ENCODE measurements at regions not wholly inside any gene's neighbourhood (a gene's known extent, or its start where the extent isn't known, plus 50 kb on each side); places are given as distances from the start of the nearest gene placed in this dataset.

DNA sequence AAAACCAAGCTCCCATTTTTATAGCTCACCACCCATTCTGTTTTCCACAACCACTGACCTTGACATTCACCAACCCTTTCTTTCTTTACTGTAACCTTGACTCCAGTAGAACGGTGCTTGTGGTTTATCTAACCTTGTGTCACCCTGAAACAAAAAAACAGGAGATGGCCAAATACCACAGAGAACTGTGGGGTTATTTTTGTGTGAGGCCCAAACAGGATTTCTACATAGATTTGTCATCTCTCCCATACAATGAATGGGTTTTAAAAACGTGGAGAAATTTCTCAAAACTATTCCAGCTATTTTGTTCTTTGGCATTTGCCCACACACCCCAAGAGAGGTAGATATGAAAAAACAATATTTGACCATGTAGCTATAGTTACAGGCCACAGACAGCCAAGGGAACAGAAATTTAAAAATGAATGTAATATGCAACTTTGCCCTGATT is 231.3 kb upstream of the TANK start:
- Histone ChIP-seq H3K4me3 (no peak overlapping the region), H3K36me3 (no peaks in the 10 kb centered on the region), H3K4me1 (no peaks in the 10 kb centered on the region), H3K27me3 (no peaks in the 10 kb centered on the region), H3K9me3 (no peaks in the 10 kb centered on the region), H3K27ac (no peak overlapping the region)
- no peak for DNase-seq
- 32 to 41% methylated on average over 2 of the region's 2 CpGs for WGBS, 2 donors
- TF ChIP-seq, protein P1, sequence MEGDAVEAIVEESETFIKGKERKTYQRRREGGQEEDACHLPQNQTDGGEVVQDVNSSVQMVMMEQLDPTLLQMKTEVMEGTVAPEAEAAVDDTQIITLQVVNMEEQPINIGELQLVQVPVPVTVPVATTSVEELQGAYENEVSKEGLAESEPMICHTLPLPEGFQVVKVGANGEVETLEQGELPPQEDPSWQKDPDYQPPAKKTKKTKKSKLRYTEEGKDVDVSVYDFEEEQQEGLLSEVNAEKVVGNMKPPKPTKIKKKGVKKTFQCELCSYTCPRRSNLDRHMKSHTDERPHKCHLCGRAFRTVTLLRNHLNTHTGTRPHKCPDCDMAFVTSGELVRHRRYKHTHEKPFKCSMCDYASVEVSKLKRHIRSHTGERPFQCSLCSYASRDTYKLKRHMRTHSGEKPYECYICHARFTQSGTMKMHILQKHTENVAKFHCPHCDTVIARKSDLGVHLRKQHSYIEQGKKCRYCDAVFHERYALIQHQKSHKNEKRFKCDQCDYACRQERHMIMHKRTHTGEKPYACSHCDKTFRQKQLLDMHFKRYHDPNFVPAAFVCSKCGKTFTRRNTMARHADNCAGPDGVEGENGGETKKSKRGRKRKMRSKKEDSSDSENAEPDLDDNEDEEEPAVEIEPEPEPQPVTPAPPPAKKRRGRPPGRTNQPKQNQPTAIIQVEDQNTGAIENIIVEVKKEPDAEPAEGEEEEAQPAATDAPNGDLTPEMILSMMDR (IDR thresholded peaks at IDR 0.05) = no peak
- TF ChIP-seq POLR2A (IDR thresholded peaks at IDR 0.05) = no peak
- intact Hi-C loops (cut with DNase I) = no loop called here

DNA sequence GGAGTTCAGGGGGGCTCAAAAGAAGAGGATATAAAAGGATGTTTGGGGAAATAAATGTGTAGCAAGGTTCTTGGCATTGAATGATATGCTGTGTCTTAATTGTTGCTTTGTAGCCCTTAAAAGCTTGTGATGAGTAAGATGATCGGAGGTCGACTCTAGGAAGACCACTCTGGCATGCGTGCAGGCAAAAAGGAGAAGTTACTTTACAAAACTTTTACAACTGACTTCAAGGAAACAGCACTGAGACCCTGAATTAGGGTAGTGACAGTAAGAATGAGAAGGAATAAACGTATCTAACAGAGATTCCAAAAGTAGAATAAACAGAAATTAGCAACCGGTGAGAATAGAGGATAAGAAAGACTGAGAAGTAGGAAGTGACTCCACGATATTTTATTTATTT is 228.7 kb upstream of the TANK start:
- intact Hi-C loops (cut with DNase I) = no loop called here
- H3K36me3 ChIP-seq = no peaks in the 10 kb centered on the region
- TF ChIP-seq, protein P1 (IDR thresholded peaks at IDR 0.05) = no peak
- TF ChIP-seq POLR2A (IDR thresholded peaks at IDR 0.05) = no peak
- H3K27me3 ChIP-seq = no peaks in the 10 kb centered on the region
- no peak overlapping the region for H3K4me3 ChIP-seq
- 67 to 68% methylated on average over 6 of the region's 6 CpGs for WGBS, 2 donors
- no peaks in the 10 kb centered on the region for H3K9me3 ChIP-seq
- H3K4me1 ChIP-seq = no peaks in the 10 kb centered on the region
- no peak overlapping the region for H3K27ac ChIP-seq
- DNase-seq = no peak

DNA sequence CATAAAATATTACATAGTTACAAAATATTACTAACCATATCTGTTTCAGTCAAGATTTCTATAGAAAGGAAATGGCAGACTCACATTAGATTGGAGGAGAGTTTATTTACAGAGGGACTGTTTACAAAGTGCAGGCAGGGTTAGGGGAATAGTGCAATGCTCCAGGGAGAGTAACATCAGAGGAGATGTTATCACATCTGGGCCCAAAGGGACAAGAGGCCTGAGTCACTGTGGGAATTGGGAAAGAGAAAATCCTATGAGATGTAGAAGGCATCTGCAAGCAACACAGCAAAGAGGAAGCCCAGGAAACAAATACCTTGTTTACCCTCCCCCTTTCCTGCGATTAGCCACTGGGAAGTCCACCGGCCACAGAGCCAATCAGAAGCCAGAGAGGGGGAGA is 227.3 kb upstream of the TANK start:
- Histone ChIP-seq H3K27me3 (no peaks in the 10 kb centered on the region), H3K4me3 (no peak overlapping the region), H3K27ac (no peak overlapping the region), H3K36me3 (no peaks in the 10 kb centered on the region), H3K4me1 (no peaks in the 10 kb centered on the region), H3K9me3 (no peaks in the 10 kb centered on the region)
- intact Hi-C loops (cut with DNase I) = no loop called here
- TF ChIP-seq, protein P1 (IDR thresholded peaks at IDR 0.05) = no peak
- no peak for TF ChIP-seq POLR2A (IDR thresholded peaks at IDR 0.05)
- no peak for DNase-seq
- 72 to 82% methylated on average over 2 of the region's 2 CpGs for WGBS, 2 donors

DNA sequence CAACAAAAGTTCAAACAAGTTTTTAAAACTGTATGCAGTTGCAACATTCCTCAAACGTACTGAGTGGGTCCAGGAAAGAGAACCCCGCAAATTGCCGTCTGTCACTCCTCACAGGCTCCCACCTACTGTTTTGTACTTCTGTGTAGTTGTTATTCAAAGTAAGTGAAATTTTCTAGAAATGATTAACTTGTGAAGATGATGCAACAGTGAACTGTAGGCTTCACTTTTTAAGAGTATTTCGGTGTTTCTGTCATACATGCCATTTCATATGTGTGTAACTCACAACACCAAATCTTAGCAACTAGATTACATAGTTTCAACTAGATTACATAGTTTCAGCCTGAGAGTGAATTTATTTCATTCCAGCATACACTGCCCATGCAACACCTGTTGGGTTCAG is 226.0 kb upstream of the TANK start:
- Histone ChIP-seq H3K9me3 (no peaks in the 10 kb centered on the region), H3K4me1 (no peaks in the 10 kb centered on the region), H3K4me3 (no peak overlapping the region), H3K27me3 (no peaks in the 10 kb centered on the region), H3K27ac (no peak overlapping the region), H3K36me3 (no peaks in the 10 kb centered on the region)
- intact Hi-C loops (cut with DNase I) = no loop called here
- no peak for TF ChIP-seq POLR2A (IDR thresholded peaks at IDR 0.05)
- TF ChIP-seq, protein P1 (IDR thresholded peaks at IDR 0.05) = no peak
- WGBS, 2 donors = 86 to 90% methylated on average over 4 of the region's 4 CpGs
- no peak for DNase-seq

DNA sequence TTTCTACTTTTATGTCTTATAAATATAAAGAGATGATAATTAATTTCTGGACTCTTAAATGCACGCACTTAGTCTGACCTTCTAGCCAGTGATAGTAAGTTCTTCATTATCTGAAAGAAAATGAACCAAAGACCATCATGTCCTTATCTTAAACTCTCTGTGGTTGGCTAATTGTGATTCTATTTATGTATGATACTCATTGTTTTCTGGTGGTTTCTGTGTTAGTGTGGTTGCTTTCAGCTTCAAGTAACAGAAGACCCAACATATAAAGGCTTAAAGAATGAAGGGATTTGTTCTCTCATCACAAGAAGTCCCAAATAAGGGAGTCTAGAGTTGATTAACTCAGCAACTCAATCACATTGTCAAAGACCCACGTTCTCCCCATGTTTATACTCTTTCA is 225.2 kb upstream of the TANK start:
- Histone ChIP-seq H3K9me3 (no peaks in the 10 kb centered on the region), H3K36me3 (no peaks in the 10 kb centered on the region), H3K4me1 (no peaks in the 10 kb centered on the region), H3K27me3 (no peaks in the 10 kb centered on the region), H3K27ac (no peak overlapping the region), H3K4me3 (no peak overlapping the region)
- no peak for DNase-seq
- TF ChIP-seq POLR2A (IDR thresholded peaks at IDR 0.05) = no peak
- TF ChIP-seq, protein P1 (IDR thresholded peaks at IDR 0.05) = no peak
- 65 to 78% methylated on average over 2 of the region's 2 CpGs for WGBS, 2 donors
- intact Hi-C loops (cut with DNase I) = no loop called here

Measured in esophagus squamous epithelium (tissue), 5 donors.